ENCODE measurements at regions not wholly inside any gene's neighbourhood (a gene's known extent, or its start where the extent isn't known, plus 50 kb on each side); places are given as distances from the start of the nearest gene placed in this dataset.

DNA sequence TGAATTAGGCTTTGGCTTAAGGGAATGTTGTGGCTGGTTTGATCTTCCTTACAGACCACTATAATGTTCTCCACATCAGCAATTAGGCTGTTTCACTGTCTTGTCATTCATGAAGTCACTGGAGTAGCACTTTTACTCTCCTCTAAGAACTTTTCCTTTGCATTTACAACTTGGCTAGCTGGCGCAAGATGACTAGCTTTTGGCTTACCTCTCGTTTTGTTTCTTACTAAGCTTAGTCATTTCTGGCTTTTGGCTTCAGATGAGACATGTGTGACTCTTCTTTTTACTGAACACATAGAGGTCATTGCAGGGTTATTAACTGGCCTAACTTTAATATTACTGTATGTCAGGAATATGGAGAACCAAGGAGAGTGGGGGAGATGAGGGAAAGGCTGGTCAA is 143.2 kb downstream of the PTCHD4 start:
- no peak for ATAC-seq
- Mint-ChIP-seq H3K9me3 (no peaks in the 10 kb centered on the region; the same call in 2 of the 3 replicates), H3K27ac (no peak overlapping the region)

More for the DNA sequence above, 143.2 kb downstream of the PTCHD4 start:
- Mint-ChIP-seq H3K4me3 (no peak overlapping the region), H3K27me3 (ENCODE audit: insufficient read depth, low read depth, poor library complexity) (no peaks in the 10 kb centered on the region), H3K4me1 (peaks cover 6% of the 10 kb centered on the region; the same call in 2 of the 3 replicates), H3K36me3 (ENCODE audit: low read depth) (no peaks in the 10 kb centered on the region)
- no peak for TF ChIP-seq CREB1 (CRISPR knock-in tag; IDR thresholded peaks at IDR 0.05; ENCODE audit: low read depth)
- TF ChIP-seq, protein P1, sequence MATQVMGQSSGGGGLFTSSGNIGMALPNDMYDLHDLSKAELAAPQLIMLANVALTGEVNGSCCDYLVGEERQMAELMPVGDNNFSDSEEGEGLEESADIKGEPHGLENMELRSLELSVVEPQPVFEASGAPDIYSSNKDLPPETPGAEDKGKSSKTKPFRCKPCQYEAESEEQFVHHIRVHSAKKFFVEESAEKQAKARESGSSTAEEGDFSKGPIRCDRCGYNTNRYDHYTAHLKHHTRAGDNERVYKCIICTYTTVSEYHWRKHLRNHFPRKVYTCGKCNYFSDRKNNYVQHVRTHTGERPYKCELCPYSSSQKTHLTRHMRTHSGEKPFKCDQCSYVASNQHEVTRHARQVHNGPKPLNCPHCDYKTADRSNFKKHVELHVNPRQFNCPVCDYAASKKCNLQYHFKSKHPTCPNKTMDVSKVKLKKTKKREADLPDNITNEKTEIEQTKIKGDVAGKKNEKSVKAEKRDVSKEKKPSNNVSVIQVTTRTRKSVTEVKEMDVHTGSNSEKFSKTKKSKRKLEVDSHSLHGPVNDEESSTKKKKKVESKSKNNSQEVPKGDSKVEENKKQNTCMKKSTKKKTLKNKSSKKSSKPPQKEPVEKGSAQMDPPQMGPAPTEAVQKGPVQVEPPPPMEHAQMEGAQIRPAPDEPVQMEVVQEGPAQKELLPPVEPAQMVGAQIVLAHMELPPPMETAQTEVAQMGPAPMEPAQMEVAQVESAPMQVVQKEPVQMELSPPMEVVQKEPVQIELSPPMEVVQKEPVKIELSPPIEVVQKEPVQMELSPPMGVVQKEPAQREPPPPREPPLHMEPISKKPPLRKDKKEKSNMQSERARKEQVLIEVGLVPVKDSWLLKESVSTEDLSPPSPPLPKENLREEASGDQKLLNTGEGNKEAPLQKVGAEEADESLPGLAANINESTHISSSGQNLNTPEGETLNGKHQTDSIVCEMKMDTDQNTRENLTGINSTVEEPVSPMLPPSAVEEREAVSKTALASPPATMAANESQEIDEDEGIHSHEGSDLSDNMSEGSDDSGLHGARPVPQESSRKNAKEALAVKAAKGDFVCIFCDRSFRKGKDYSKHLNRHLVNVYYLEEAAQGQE (IDR thresholded peaks at IDR 0.05; ENCODE audit: unreplicated experiment): no peak
- TF ChIP-seq, protein P2, sequence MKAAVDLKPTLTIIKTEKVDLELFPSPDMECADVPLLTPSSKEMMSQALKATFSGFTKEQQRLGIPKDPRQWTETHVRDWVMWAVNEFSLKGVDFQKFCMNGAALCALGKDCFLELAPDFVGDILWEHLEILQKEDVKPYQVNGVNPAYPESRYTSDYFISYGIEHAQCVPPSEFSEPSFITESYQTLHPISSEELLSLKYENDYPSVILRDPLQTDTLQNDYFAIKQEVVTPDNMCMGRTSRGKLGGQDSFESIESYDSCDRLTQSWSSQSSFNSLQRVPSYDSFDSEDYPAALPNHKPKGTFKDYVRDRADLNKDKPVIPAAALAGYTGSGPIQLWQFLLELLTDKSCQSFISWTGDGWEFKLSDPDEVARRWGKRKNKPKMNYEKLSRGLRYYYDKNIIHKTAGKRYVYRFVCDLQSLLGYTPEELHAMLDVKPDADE (IDR thresholded peaks at IDR 0.05): no peak
- no peak for TF ChIP-seq ZNF331 (CRISPR knock-in tag; IDR thresholded peaks at IDR 0.05; ENCODE audit: low read depth)
- TF ChIP-seq STAT1 (IDR thresholded peaks at IDR 0.05; ENCODE audit: unreplicated experiment): no peak
- TF ChIP-seq ZNF114 (CRISPR knock-in tag; IDR thresholded peaks at IDR 0.05): no peak
- TF ChIP-seq NANOG (IDR thresholded peaks at IDR 0.05; ENCODE audit: borderline replicate concordance): no peak
- no peak for TF ChIP-seq EZH2 (IDR thresholded peaks at IDR 0.05; ENCODE audit: low read depth, unreplicated experiment)
- no peak for TF ChIP-seq POLR2AphosphoS5 (IDR thresholded peaks at IDR 0.05; ENCODE audit: low read depth)
- TF ChIP-seq, protein P3, sequence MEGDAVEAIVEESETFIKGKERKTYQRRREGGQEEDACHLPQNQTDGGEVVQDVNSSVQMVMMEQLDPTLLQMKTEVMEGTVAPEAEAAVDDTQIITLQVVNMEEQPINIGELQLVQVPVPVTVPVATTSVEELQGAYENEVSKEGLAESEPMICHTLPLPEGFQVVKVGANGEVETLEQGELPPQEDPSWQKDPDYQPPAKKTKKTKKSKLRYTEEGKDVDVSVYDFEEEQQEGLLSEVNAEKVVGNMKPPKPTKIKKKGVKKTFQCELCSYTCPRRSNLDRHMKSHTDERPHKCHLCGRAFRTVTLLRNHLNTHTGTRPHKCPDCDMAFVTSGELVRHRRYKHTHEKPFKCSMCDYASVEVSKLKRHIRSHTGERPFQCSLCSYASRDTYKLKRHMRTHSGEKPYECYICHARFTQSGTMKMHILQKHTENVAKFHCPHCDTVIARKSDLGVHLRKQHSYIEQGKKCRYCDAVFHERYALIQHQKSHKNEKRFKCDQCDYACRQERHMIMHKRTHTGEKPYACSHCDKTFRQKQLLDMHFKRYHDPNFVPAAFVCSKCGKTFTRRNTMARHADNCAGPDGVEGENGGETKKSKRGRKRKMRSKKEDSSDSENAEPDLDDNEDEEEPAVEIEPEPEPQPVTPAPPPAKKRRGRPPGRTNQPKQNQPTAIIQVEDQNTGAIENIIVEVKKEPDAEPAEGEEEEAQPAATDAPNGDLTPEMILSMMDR (conservative IDR thresholded peaks at IDR 0.05; ENCODE audit: low read depth in 2 of 2): no peak
- TF ChIP-seq, protein P4, sequence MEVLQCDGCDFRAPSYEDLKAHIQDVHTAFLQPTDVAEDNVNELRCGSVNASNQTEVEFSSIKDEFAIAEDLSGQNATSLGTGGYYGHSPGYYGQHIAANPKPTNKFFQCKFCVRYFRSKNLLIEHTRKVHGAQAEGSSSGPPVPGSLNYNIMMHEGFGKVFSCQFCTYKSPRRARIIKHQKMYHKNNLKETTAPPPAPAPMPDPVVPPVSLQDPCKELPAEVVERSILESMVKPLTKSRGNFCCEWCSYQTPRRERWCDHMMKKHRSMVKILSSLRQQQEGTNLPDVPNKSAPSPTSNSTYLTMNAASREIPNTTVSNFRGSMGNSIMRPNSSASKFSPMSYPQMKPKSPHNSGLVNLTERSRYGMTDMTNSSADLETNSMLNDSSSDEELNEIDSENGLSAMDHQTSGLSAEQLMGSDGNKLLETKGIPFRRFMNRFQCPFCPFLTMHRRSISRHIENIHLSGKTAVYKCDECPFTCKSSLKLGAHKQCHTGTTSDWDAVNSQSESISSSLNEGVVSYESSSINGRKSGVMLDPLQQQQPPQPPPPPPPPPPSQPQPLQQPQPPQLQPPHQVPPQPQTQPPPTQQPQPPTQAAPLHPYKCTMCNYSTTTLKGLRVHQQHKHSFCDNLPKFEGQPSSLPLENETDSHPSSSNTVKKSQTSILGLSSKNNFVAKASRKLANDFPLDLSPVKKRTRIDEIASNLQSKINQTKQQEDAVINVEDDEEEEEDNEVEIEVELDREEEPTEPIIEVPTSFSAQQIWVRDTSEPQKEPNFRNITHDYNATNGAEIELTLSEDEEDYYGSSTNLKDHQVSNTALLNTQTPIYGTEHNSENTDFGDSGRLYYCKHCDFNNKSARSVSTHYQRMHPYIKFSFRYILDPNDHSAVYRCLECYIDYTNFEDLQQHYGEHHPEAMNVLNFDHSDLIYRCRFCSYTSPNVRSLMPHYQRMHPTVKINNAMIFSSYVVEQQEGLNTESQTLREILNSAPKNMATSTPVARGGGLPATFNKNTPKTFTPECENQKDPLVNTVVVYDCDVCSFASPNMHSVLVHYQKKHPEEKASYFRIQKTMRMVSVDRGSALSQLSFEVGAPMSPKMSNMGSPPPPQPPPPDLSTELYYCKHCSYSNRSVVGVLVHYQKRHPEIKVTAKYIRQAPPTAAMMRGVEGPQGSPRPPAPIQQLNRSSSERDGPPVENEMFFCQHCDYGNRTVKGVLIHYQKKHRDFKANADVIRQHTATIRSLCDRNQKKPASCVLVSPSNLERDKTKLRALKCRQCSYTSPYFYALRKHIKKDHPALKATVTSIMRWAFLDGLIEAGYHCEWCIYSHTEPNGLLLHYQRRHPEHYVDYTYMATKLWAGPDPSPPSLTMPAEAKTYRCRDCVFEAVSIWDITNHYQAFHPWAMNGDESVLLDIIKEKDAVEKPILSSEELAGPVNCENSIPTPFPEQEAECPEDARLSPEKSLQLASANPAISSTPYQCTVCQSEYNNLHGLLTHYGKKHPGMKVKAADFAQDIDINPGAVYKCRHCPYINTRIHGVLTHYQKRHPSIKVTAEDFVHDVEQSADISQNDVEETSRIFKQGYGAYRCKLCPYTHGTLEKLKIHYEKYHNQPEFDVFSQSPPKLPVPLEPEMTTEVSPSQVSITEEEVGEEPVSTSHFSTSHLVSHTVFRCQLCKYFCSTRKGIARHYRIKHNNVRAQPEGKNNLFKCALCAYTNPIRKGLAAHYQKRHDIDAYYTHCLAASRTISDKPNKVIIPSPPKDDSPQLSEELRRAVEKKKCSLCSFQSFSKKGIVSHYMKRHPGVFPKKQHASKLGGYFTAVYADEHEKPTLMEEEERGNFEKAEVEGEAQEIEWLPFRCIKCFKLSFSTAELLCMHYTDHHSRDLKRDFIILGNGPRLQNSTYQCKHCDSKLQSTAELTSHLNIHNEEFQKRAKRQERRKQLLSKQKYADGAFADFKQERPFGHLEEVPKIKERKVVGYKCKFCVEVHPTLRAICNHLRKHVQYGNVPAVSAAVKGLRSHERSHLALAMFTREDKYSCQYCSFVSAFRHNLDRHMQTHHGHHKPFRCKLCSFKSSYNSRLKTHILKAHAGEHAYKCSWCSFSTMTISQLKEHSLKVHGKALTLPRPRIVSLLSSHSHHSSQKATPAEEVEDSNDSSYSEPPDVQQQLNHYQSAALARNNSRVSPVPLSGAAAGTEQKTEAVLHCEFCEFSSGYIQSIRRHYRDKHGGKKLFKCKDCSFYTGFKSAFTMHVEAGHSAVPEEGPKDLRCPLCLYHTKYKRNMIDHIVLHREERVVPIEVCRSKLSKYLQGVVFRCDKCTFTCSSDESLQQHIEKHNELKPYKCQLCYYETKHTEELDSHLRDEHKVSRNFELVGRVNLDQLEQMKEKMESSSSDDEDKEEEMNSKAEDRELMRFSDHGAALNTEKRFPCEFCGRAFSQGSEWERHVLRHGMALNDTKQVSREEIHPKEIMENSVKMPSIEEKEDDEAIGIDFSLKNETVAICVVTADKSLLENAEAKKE (CRISPR knock-in tag; IDR thresholded peaks at IDR 0.05): no peak
- no peak for TF ChIP-seq JUNB (IDR thresholded peaks at IDR 0.05; ENCODE audit: unreplicated experiment)
- Histone ChIP-seq H3F3A (replicated peaks; ENCODE audit: low read depth) (no peaks in the 10 kb centered on the region), H3K4me3 (no peak overlapping the region), H2AFZ (no peak overlapping the region), H3K27me3 (ENCODE audit: insufficient read depth) (no peaks in the 10 kb centered on the region), H3K4me2 (no peak overlapping the region), H3K79me2 (replicated peaks; ENCODE audit: insufficient read depth) (no peaks in the 10 kb centered on the region), H3K27ac (ENCODE audit: low read depth) (no peak overlapping the region), H3K36me3 (ENCODE audit: insufficient read depth) (no peaks in the 10 kb centered on the region), H3K9me2 (ENCODE audit: insufficient read depth) (peaks cover 7% of the 10 kb centered on the region; the same call in 1 of the 2 replicates), H3K4me1 (ENCODE audit: insufficient read depth) (no peaks in the 10 kb centered on the region), H4K20me1 (replicated peaks; ENCODE audit: insufficient read depth) (no peaks in the 10 kb centered on the region)
- DNase-seq (ENCODE audit: low spot score): no peak

All from GM23338 (cell line).